Fibroblast of peridontal ligament (primary cell): ENCODE measurements at regions not wholly inside any gene's neighbourhood (a gene's known extent, or its start where the extent isn't known, plus 50 kb on each side); places are given as distances from the start of the nearest gene placed in this dataset.

Source experiments
- DNase-seq: peaks from one replicate; pipeline ENCODE4 v3.0.0-alpha.2; 2010; ENCODE audit errors: extremely low read depth

GRCh38 chr16:26651884-26652283, 414.8 kb upstream of the C16orf82 start:
- DNase-seq: no peak

- no peak for DNase-seq
These were observed 408.2 kb upstream of the C16orf82 start for GRCh38 chr16:26658486-26658885.

- DNase-seq: no peak
These were observed 407.8 kb upstream of the C16orf82 start for GRCh38 chr16:26658915-26659314.

GRCh38 chr16:26664086-26664485, 402.6 kb upstream of the C16orf82 start:
- no peak for DNase-seq

GRCh38 chr16:26665166-26665939, 401.4 kb upstream of the C16orf82 start:
- DNase-seq: no peak

GRCh38 chr16:26666486-26666885, 400.2 kb upstream of the C16orf82 start:
- DNase-seq: no peak

- no peak for DNase-seq
These were observed 399.4 kb upstream of the C16orf82 start for GRCh38 chr16:26667307-26667706.

- DNase-seq: no peak
These were observed 398.7 kb upstream of the C16orf82 start for GRCh38 chr16:26668026-26668425.

- no peak for DNase-seq
These were observed 394.5 kb upstream of the C16orf82 start for GRCh38 chr16:26672206-26672605.

GRCh38 chr16:26673011-26673410, 393.7 kb upstream of the C16orf82 start:
- no peak for DNase-seq

- DNase-seq: no peak
These were observed 386.1 kb upstream of the C16orf82 start for GRCh38 chr16:26680671-26681070.

- no peak for DNase-seq
These were observed 378.6 kb upstream of the C16orf82 start for GRCh38 chr16:26688105-26688504.

- DNase-seq: no peak
These were observed 378.0 kb upstream of the C16orf82 start for GRCh38 chr16:26688699-26689098.

- no peak for DNase-seq
These were observed 374.1 kb upstream of the C16orf82 start for GRCh38 chr16:26692658-26693057.

GRCh38 chr16:26697807-26698206, 368.9 kb upstream of the C16orf82 start:
- no peak for DNase-seq

GRCh38 chr16:26700250-26700649, 366.5 kb upstream of the C16orf82 start:
- DNase-seq: no peak

GRCh38 chr16:26701243-26701886, 365.4 kb upstream of the C16orf82 start:
- no peak for DNase-seq

GRCh38 chr16:26705346-26705745, 361.4 kb upstream of the C16orf82 start:
- DNase-seq: no peak

GRCh38 chr16:26708428-26708827, 358.3 kb upstream of the C16orf82 start:
- DNase-seq: no peak

- DNase-seq: no peak
These were observed 357.6 kb upstream of the C16orf82 start for GRCh38 chr16:26709175-26709574.

GRCh38 chr16:26709754-26710153, 357.0 kb upstream of the C16orf82 start:
- DNase-seq: no peak

- no peak for DNase-seq
These were observed 356.3 kb upstream of the C16orf82 start for GRCh38 chr16:26710450-26710849.

GRCh38 chr16:26712876-26713275, 353.9 kb upstream of the C16orf82 start:
- DNase-seq: peak; percentile 46
